ENCODE measurements at regions not wholly inside any gene's neighbourhood (a gene's known extent, or its start where the extent isn't known, plus 50 kb on each side); places are given as distances from the start of the nearest gene placed in this dataset.

DNA sequence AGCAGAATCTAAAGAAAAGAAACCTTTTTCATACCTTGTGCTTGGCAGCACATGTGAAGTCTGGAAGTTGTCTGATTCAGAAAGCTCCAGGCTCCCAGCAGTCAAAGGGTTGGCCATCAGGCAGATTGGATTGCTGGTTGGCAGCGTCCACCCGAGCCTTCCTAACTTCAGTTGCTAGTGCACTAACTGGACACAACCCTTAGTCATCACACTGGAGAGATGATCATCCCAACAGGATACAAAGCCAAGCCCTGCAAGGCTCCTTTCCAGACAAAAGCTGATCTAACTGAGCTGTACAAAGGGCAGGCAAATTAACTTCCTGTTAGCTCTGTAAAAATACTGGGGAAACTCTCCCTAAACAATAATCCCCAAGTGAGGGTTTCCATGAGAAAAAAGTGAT lies 185.6 kb downstream of the SNX18 start:
- H3K9ac ChIP-seq (ENCODE audit: control insufficient read depth, extremely low read depth, insufficient read depth, low read length): no peak overlapping the region
- no peak overlapping the region for H2AFZ ChIP-seq (ENCODE audit: control insufficient read depth, low read length)
- H3K36me3 ChIP-seq (ENCODE audit: control insufficient read depth in 2 of 2, extremely low read depth in 1 of 2, insufficient read depth in 2 of 2, low read length in 2 of 2): no peaks in the 10 kb centered on the region
- TF ChIP-seq EZH2 (IDR thresholded peaks at IDR 0.05; ENCODE audit: low read length): no peak
- TF ChIP-seq, protein P1, sequence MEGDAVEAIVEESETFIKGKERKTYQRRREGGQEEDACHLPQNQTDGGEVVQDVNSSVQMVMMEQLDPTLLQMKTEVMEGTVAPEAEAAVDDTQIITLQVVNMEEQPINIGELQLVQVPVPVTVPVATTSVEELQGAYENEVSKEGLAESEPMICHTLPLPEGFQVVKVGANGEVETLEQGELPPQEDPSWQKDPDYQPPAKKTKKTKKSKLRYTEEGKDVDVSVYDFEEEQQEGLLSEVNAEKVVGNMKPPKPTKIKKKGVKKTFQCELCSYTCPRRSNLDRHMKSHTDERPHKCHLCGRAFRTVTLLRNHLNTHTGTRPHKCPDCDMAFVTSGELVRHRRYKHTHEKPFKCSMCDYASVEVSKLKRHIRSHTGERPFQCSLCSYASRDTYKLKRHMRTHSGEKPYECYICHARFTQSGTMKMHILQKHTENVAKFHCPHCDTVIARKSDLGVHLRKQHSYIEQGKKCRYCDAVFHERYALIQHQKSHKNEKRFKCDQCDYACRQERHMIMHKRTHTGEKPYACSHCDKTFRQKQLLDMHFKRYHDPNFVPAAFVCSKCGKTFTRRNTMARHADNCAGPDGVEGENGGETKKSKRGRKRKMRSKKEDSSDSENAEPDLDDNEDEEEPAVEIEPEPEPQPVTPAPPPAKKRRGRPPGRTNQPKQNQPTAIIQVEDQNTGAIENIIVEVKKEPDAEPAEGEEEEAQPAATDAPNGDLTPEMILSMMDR (optimal IDR thresholded peaks at IDR 0.05 in 1 of 3, IDR thresholded peaks at IDR 0.05 in 1 of 3, conservative IDR thresholded peaks at IDR 0.05 in 1 of 3; ENCODE audit: extremely low read depth in 1 of 3, insufficient read depth in 2 of 3, low read length in 3 of 3): no peak
- dilution Hi-C loops (cut with MboI; ENCODE audit: extremely low pct_ligation_motif_present, low sequenced_read_pairs): no loop called here
- H3K9me1 ChIP-seq (ENCODE audit: control insufficient read depth, extremely low read depth, insufficient read depth, low read length): no peaks in the 10 kb centered on the region
- H3K79me2 ChIP-seq (ENCODE audit: control insufficient read depth, insufficient read depth, low read length): no peaks in the 10 kb centered on the region
- no peak overlapping the region for H3K4me2 ChIP-seq (ENCODE audit: control insufficient read depth, extremely low read depth, insufficient read depth, low read depth, low read length)
- H3K27ac ChIP-seq (ENCODE audit: control insufficient read depth, insufficient read depth, low read length): no peak overlapping the region
- no peaks in the 10 kb centered on the region for H3K27me3 ChIP-seq (ENCODE audit: control insufficient read depth, extremely low read depth, insufficient read depth, low read length)
- peaks cover 10% of the 10 kb centered on the region for H3K4me1 ChIP-seq (ENCODE audit: control insufficient read depth, extremely low read depth, insufficient read depth, low read length)
- no peaks in the 10 kb centered on the region for H3K9me3 ChIP-seq (ENCODE audit: control insufficient read depth, low read depth, low read length)
- no peak overlapping the region for H3K4me3 ChIP-seq (ENCODE audit: control insufficient read depth in 2 of 3, extremely low read depth in 1 of 3, insufficient read depth in 2 of 3, low read depth in 1 of 3, low read length in 3 of 3)
- FAIRE-seq (no peak), DNase-seq (ENCODE audit: low read depth, low spot score) (no peak)
- no peaks in the 10 kb centered on the region for H4K20me1 ChIP-seq (ENCODE audit: control insufficient read depth, extremely low read depth, insufficient read depth, low read length)

DNA sequence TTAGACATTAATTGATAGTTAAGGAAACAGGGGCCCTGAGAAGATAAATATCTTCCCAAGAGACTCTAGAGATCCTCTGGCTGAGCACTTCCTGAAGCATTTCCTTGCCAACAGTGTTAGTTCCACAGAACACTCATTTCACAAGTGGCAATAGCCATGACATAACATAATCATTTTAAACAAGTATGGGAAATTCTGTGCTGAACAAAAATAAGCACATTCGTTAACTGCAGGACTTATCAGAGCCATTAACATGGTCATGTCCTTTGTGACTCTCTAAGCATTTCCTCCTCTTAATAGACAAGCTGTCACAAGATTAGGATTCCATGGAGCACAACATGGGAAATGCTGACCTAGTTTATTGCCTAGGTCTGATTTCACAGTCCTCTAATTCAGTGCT lies 184.9 kb downstream of the SNX18 start:
- FAIRE-seq (no peak), DNase-seq (ENCODE audit: low read depth, low spot score) (no peak)
- H3K27ac ChIP-seq (ENCODE audit: control insufficient read depth, insufficient read depth, low read length): no peak overlapping the region
- dilution Hi-C loops (cut with MboI; ENCODE audit: extremely low pct_ligation_motif_present, low sequenced_read_pairs): no loop called here
- no peaks in the 10 kb centered on the region for H3K9me3 ChIP-seq (ENCODE audit: control insufficient read depth, low read depth, low read length)
- H3K36me3 ChIP-seq (ENCODE audit: control insufficient read depth in 2 of 2, extremely low read depth in 1 of 2, insufficient read depth in 2 of 2, low read length in 2 of 2): no peaks in the 10 kb centered on the region
- no peak overlapping the region for H3K4me3 ChIP-seq (ENCODE audit: control insufficient read depth in 2 of 3, extremely low read depth in 1 of 3, insufficient read depth in 2 of 3, low read depth in 1 of 3, low read length in 3 of 3)
- peaks cover 10% of the 10 kb centered on the region for H3K4me1 ChIP-seq (ENCODE audit: control insufficient read depth, extremely low read depth, insufficient read depth, low read length)
- TF ChIP-seq, protein P1 (optimal IDR thresholded peaks at IDR 0.05 in 1 of 3, IDR thresholded peaks at IDR 0.05 in 1 of 3, conservative IDR thresholded peaks at IDR 0.05 in 1 of 3; ENCODE audit: extremely low read depth in 1 of 3, insufficient read depth in 2 of 3, low read length in 3 of 3): no peak
- no peak for TF ChIP-seq EZH2 (IDR thresholded peaks at IDR 0.05; ENCODE audit: low read length)
- H3K9me1 ChIP-seq (ENCODE audit: control insufficient read depth, extremely low read depth, insufficient read depth, low read length): no peaks in the 10 kb centered on the region
- H3K9ac ChIP-seq (ENCODE audit: control insufficient read depth, extremely low read depth, insufficient read depth, low read length): no peak overlapping the region
- H3K4me2 ChIP-seq (ENCODE audit: control insufficient read depth, extremely low read depth, insufficient read depth, low read depth, low read length): no peak overlapping the region
- no peaks in the 10 kb centered on the region for H4K20me1 ChIP-seq (ENCODE audit: control insufficient read depth, extremely low read depth, insufficient read depth, low read length)
- no peak overlapping the region for H2AFZ ChIP-seq (ENCODE audit: control insufficient read depth, low read length)
- H3K79me2 ChIP-seq (ENCODE audit: control insufficient read depth, insufficient read depth, low read length): no peaks in the 10 kb centered on the region
- H3K27me3 ChIP-seq (ENCODE audit: control insufficient read depth, extremely low read depth, insufficient read depth, low read length): no peaks in the 10 kb centered on the region

Measured in keratinocyte (primary cell).